HG02610 (cell line): ENCODE measurements at regions not wholly inside any gene's neighbourhood (a gene's known extent, or its start where the extent isn't known, plus 50 kb on each side); places are given as distances from the start of the nearest gene placed in this dataset.

Experiments
- ATAC-seq: cut with Tn5 transposase; IDR thresholded peaks from one replicate; pipeline ENCODE4 v1.9.1; 2021; ENCODE audit warnings: mild to moderate bottlenecking, moderate library complexity; ENCODE audit not compliant: unreplicated experiment

- ATAC-seq: no peak
Observed at GRCh38 chr18:61062258-61062657, 271.0 kb upstream of the CDH20 start.

- ATAC-seq: no peak
Observed at GRCh38 chr18:61064911-61065310, 268.3 kb upstream of the CDH20 start.

GRCh38 chr18:61076986-61077385 lies 256.2 kb upstream of the CDH20 start:
- no peak for ATAC-seq

GRCh38 chr18:61079714-61080113 lies 253.5 kb upstream of the CDH20 start:
- no peak for ATAC-seq

- ATAC-seq: no peak
Observed at GRCh38 chr18:61080954-61081528, 252.2 kb upstream of the CDH20 start.

- no peak for ATAC-seq
Observed at GRCh38 chr18:61082976-61083630, 250.1 kb upstream of the CDH20 start.

- no peak for ATAC-seq
Observed at GRCh38 chr18:61085036-61085435, 248.2 kb upstream of the CDH20 start.

- ATAC-seq: no peak
Observed at GRCh38 chr18:61085761-61086160, 247.5 kb upstream of the CDH20 start.

GRCh38 chr18:61086657-61087056 lies 246.6 kb upstream of the CDH20 start:
- no peak for ATAC-seq

GRCh38 chr18:61091379-61091778 lies 241.9 kb upstream of the CDH20 start:
- ATAC-seq: no peak

GRCh38 chr18:61093965-61094364 lies 239.3 kb upstream of the CDH20 start:
- ATAC-seq: no peak

- ATAC-seq: no peak
Observed at GRCh38 chr18:61096226-61096625, 237.0 kb upstream of the CDH20 start.

GRCh38 chr18:61107113-61107512 lies 226.1 kb upstream of the CDH20 start:
- no peak for ATAC-seq

- no peak for ATAC-seq
Observed at GRCh38 chr18:61108706-61109105, 224.5 kb upstream of the CDH20 start.

- no peak for ATAC-seq
Observed at GRCh38 chr18:61123309-61123708, 209.9 kb upstream of the CDH20 start.

GRCh38 chr18:61127714-61128467 lies 205.3 kb upstream of the CDH20 start:
- no peak for ATAC-seq

GRCh38 chr18:61129001-61129400 lies 204.2 kb upstream of the CDH20 start:
- no peak for ATAC-seq

GRCh38 chr18:61132031-61132430 lies 201.2 kb upstream of the CDH20 start:
- ATAC-seq: no peak

GRCh38 chr18:61133783-61134182 lies 199.4 kb upstream of the CDH20 start:
- no peak for ATAC-seq

GRCh38 chr18:61136711-61137251 lies 196.4 kb upstream of the CDH20 start:
- ATAC-seq: no peak

GRCh38 chr18:61141691-61142090 lies 191.5 kb upstream of the CDH20 start:
- ATAC-seq: no peak

- ATAC-seq: no peak
Observed at GRCh38 chr18:61148322-61148721, 184.9 kb upstream of the CDH20 start.
